ENCODE measurements at regions not wholly inside any gene's neighbourhood (a gene's known extent, or its start where the extent isn't known, plus 50 kb on each side); places are given as distances from the start of the nearest gene placed in this dataset.

DNA sequence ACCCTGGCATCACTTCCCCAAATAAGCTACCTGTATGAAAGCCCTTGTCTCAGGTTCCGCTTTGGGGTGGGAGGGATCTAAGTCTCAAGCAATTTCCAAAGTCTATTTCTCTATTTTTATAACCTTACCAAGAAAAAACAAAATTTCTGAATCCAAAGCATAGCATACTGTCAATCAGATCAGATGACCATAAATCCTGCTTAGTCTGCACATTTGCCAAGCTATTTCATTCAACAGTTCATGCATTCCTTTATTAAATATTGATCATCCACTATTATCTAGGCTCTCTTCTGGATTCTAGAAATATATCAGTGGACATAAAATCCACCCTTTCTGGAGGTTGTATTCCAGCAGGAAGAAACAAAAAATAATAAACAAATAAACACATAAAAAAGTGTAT, 263.5 kb upstream of the USP15 start:
- Mint-ChIP-seq H3K4me1 (ENCODE audit: low read depth) (no peaks in the 10 kb centered on the region), H3K4me3 (no peak overlapping the region), H3K27me3 (peaks cover 3% of the 10 kb centered on the region), H3K27ac (no peak overlapping the region), H3K36me3 (ENCODE audit: low read depth) (no peaks in the 10 kb centered on the region), H3K9me3 (no peaks in the 10 kb centered on the region)
- TF ChIP-seq, protein P1, sequence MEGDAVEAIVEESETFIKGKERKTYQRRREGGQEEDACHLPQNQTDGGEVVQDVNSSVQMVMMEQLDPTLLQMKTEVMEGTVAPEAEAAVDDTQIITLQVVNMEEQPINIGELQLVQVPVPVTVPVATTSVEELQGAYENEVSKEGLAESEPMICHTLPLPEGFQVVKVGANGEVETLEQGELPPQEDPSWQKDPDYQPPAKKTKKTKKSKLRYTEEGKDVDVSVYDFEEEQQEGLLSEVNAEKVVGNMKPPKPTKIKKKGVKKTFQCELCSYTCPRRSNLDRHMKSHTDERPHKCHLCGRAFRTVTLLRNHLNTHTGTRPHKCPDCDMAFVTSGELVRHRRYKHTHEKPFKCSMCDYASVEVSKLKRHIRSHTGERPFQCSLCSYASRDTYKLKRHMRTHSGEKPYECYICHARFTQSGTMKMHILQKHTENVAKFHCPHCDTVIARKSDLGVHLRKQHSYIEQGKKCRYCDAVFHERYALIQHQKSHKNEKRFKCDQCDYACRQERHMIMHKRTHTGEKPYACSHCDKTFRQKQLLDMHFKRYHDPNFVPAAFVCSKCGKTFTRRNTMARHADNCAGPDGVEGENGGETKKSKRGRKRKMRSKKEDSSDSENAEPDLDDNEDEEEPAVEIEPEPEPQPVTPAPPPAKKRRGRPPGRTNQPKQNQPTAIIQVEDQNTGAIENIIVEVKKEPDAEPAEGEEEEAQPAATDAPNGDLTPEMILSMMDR (IDR thresholded peaks at IDR 0.05) = no peak
- no peak for DNase-seq
- ChIA-PET POLR2A (no interaction called here), CTCF (interaction anchor here (1.2 to 1.7 kb wide), 2 partner anchors 9 to 20 kb away, joined by 3 to 4 read pairs; no protein-coding TSS in a partner anchor)
- no peak for ATAC-seq
- intact Hi-C loops (cut with micrococcal nuclease) = no loop called here

DNA sequence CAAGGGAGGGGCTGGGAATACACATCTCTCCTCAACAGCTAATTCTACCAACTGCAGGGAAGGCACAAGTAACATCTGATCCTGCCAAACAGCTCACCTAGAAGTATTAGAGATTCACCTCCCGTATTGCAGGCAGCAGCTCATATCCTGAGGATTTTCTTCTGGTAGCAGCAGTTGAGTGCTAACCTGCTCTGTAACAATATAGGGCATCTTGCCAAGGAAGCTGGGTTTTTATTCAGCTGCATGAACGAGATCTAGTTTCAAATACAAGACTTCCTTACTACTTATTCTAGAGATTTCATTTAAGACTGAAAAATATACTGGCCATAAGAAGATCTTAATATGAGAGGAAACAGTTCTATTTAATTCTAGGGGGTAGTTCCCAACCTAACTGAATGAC, 261.4 kb upstream of the USP15 start:
- no peak overlapping the region for H3K27ac Mint-ChIP-seq
- TF ChIP-seq, protein P1 (IDR thresholded peaks at IDR 0.05) = no peak
- ChIA-PET CTCF (no interaction called here), POLR2A (interaction anchor here (0.6 kb wide), 1 partner anchor 38 kb away, joined by 3 read pairs; no protein-coding TSS in a partner anchor)
- H3K36me3 Mint-ChIP-seq (ENCODE audit: low read depth) = no peaks in the 10 kb centered on the region
- H3K27me3 Mint-ChIP-seq = peaks cover 3% of the 10 kb centered on the region
- no peak for DNase-seq
- H3K4me1 Mint-ChIP-seq (ENCODE audit: low read depth) = no peaks in the 10 kb centered on the region
- H3K9me3 Mint-ChIP-seq = no peaks in the 10 kb centered on the region
- intact Hi-C loops (cut with micrococcal nuclease) = no loop called here
- no peak overlapping the region for H3K4me3 Mint-ChIP-seq
- no peak for ATAC-seq

DNA sequence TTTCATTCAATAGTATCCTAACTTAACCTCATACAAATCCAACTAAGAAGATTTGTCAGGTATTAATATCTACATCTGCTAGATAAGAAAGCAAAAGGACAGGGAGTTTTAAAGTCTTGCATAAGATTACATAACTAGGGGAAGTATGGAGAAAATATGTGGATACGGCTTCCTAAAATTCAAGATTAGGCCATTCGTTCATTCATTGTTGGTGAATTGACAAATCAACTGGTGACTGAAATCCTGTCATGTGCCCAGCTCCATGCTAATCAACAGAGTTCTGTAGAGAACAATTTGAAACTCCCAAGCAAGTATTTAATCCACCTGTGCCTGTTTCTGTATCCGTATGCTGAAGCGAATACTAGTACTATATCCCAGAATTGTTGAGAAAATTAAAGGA, 260.9 kb upstream of the USP15 start:
- H3K36me3 Mint-ChIP-seq (ENCODE audit: low read depth) = no peaks in the 10 kb centered on the region
- H3K9me3 Mint-ChIP-seq = no peaks in the 10 kb centered on the region
- DNase-seq (no peak), ATAC-seq (no peak)
- ChIA-PET POLR2A (no interaction called here), CTCF (no interaction called here)
- TF ChIP-seq, protein P1 (IDR thresholded peaks at IDR 0.05) = no peak
- H3K4me1 Mint-ChIP-seq (ENCODE audit: low read depth) = no peaks in the 10 kb centered on the region
- H3K4me3 Mint-ChIP-seq = no peak overlapping the region
- peaks cover 3% of the 10 kb centered on the region for H3K27me3 Mint-ChIP-seq
- intact Hi-C loops (cut with micrococcal nuclease) = no loop called here
- H3K27ac Mint-ChIP-seq = no peak overlapping the region

DNA sequence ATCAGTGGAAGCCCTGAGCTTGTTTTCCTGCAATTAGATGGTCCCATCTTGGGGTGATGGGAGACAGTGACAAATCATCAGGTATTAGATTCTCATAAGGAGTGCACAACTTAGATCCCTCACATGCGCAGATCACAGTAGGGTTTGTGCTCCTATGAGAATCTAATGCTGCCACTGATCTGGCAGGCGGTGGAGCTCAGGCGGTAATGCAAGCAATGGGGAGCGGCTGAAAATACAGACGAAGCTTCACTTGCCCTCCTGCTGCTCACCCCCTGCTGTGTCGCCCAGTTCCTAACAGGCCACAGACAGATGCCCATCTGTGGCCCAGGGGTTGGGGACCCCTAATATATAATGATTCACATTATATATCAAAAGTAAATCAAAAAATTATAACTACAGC, 258.8 kb upstream of the USP15 start:
- no peaks in the 10 kb centered on the region for H3K9me3 Mint-ChIP-seq
- H3K4me3 Mint-ChIP-seq = no peak overlapping the region
- ChIA-PET CTCF (no interaction called here), POLR2A (no interaction called here)
- intact Hi-C loops (cut with micrococcal nuclease) = no loop called here
- DNase-seq (no peak), ATAC-seq (no peak)
- H3K27ac Mint-ChIP-seq = no peak overlapping the region
- TF ChIP-seq, protein P1 (IDR thresholded peaks at IDR 0.05) = no peak
- H3K4me1 Mint-ChIP-seq (ENCODE audit: low read depth) = no peaks in the 10 kb centered on the region
- H3K27me3 Mint-ChIP-seq = peaks cover 5% of the 10 kb centered on the region
- H3K36me3 Mint-ChIP-seq (ENCODE audit: low read depth) = no peaks in the 10 kb centered on the region

DNA sequence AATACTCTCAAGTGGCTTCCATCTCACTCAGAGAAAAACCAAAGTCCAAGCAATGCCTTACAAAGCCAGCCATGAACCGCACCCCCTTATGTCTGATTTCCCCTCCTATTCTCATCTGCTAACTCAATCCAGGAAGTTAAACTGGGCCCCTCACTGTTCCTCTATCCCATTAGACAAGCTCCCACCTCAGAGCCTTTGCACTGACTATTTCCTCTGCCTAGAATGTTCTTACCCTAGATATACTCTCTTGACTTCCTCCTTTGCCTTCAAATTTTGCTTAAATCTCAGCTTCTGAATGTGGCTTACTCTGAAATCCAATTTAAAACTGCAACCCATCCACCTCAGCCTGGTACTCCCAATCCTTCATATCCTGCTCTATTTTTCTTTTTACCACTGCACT, 257.0 kb upstream of the USP15 start:
- Mint-ChIP-seq H3K27me3 (peaks cover 1% of the 10 kb centered on the region), H3K4me3 (no peak overlapping the region), H3K9me3 (no peaks in the 10 kb centered on the region), H3K36me3 (ENCODE audit: low read depth) (no peaks in the 10 kb centered on the region), H3K4me1 (ENCODE audit: low read depth) (no peaks in the 10 kb centered on the region), H3K27ac (no peak overlapping the region)
- POLR2A ChIA-PET = no interaction called here
- TF ChIP-seq, protein P1 (IDR thresholded peaks at IDR 0.05) = no peak
- ATAC-seq (no peak), DNase-seq (no peak)
- CTCF ChIA-PET = no interaction called here
- intact Hi-C loops (cut with micrococcal nuclease) = no loop called here
